Spleen (tissue), 7 donors: ENCODE measurements at regions not wholly inside any gene's neighbourhood (a gene's known extent, or its start where the extent isn't known, plus 50 kb on each side); places are given as distances from the start of the nearest gene placed in this dataset.

Source experiments
- POLR2A ChIP-seq, 3 donors: fragments of 450-650 bp; IDR thresholded peaks; one replicate each; pipeline ENCODE4 v1.5.1; 2017; ENCODE audit warnings: antibody characterized with exemption in 3 of 3, mild to moderate bottlenecking in 1 of 3
- TF ChIP-seq, protein P1 (sequence below), 11 experiments: fragments of 200-600 bp in 7 of 11; fragments of 450-650 bp in 4 of 11; sonication (generic) in 4 of 11; IDR thresholded peaks in 8 of 11; conservative IDR thresholded peaks in 3 of 11; 1 replicate in 7 of 11; 2 replicates in 4 of 11; pipeline versions ENCODE4 v1.4.0 to v1.8.0; 2016 to 2021; ENCODE audit warnings: antibody characterized with exemption in 11 of 11, inconsistent platforms in 4 of 11, mild to moderate bottlenecking in 1 of 11
- donor health status: DM: no; HTN: no; CAD: no; lungs with moderate emphysema.
- donor health status: DM: no; HTN: no; CAD: no.
- donor health status: DM: no; HTN: no; CAD: no.

DNA sequence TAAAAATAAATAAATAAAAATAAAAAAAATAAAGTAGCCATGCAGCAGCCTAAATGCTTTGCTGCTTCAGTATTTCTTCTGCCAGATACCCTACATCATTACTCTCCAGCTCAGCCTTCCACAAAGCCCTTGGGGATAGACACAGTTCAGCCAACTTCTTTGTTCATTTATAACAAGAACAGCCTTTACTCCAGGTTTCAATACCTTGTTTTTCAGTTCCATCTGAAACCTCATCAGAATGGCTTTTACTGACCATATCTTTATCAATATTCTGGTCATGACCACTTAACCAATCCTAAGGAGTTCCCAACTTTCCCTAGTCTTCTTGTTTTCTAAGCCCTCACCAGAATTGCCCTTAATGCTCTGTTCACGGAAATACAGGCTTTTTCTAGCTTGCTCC lies 128.3 kb upstream of the MED14 start:
- TF ChIP-seq POLR2A (IDR thresholded peaks at IDR 0.05): no peak
- TF ChIP-seq, protein P1, sequence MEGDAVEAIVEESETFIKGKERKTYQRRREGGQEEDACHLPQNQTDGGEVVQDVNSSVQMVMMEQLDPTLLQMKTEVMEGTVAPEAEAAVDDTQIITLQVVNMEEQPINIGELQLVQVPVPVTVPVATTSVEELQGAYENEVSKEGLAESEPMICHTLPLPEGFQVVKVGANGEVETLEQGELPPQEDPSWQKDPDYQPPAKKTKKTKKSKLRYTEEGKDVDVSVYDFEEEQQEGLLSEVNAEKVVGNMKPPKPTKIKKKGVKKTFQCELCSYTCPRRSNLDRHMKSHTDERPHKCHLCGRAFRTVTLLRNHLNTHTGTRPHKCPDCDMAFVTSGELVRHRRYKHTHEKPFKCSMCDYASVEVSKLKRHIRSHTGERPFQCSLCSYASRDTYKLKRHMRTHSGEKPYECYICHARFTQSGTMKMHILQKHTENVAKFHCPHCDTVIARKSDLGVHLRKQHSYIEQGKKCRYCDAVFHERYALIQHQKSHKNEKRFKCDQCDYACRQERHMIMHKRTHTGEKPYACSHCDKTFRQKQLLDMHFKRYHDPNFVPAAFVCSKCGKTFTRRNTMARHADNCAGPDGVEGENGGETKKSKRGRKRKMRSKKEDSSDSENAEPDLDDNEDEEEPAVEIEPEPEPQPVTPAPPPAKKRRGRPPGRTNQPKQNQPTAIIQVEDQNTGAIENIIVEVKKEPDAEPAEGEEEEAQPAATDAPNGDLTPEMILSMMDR (IDR thresholded peaks at IDR 0.05 in 8 of 11, conservative IDR thresholded peaks at IDR 0.05 in 3 of 11): no peak
